Activated CD8-positive, alpha-beta T cell treated with anti-CD3 and anti-CD28 coated beads for 36 hours (primary cell): ENCODE measurements at regions not wholly inside any gene's neighbourhood (a gene's known extent, or its start where the extent isn't known, plus 50 kb on each side); places are given as distances from the start of the nearest gene placed in this dataset.

Experiments
- ATAC-seq: fragments of 200-7000 bp; cut with Tn5 transposase; one replicate; pipeline ENCODE4 v1.10.0; 2021; ENCODE audit warnings: mild to moderate bottlenecking, moderate library complexity
- CTCF ChIA-PET: fragments of 350-600 bp; sonication (Branson Sonifier 250); formaldehyde crosslinking; loops from one replicate; lab custom pipeline; 2021; ENCODE audit warnings: antibody characterized with exemption; lab: Charles Lee
- POLR2A ChIA-PET: fragments of 350-600 bp; sonication (Branson Sonifier 250); formaldehyde crosslinking; loops from one replicate; lab custom pipeline; 2021; ENCODE audit warnings: antibody characterized with exemption; lab: Charles Lee
- DNase-seq: peaks from one replicate; pipeline ENCODE4 v3.0.0-alpha.2; 2020
- H3K27ac Mint-ChIP-seq: one replicate; pipeline ENCODE4 v1.8.0; 2021; ENCODE audit warnings: mild to moderate bottlenecking, mixed read lengths
- H3K27me3 Mint-ChIP-seq: one replicate; pipeline ENCODE4 v1.8.0; 2021; ENCODE audit warnings: mixed read lengths
- H3K36me3 Mint-ChIP-seq: one replicate; pipeline ENCODE4 v1.8.0; 2021; ENCODE audit warnings: low read depth, mixed read lengths
- H3K4me1 Mint-ChIP-seq: one replicate; pipeline ENCODE4 v1.8.0; 2021; ENCODE audit warnings: low read depth, mixed read lengths
- H3K4me3 Mint-ChIP-seq: one replicate; pipeline ENCODE4 v1.8.0; 2021; ENCODE audit warnings: mild to moderate bottlenecking, moderate library complexity, mixed read lengths
- H3K9me3 Mint-ChIP-seq: one replicate; pipeline ENCODE4 v1.8.0; 2021; ENCODE audit warnings: mixed read lengths
- intact Hi-C: fragments of 100-400 bp; cut with micrococcal nuclease; formaldehyde crosslinking; loops from one replicate; pipeline ENCODE4 v1.10.0; 2022
- TF ChIP-seq, protein P1 (sequence below): fragments of 200-600 bp; IDR thresholded peaks from one replicate; pipeline ENCODE4 v1.8.0; 2022; ENCODE audit warnings: antibody characterized with exemption, mild to moderate bottlenecking

DNA sequence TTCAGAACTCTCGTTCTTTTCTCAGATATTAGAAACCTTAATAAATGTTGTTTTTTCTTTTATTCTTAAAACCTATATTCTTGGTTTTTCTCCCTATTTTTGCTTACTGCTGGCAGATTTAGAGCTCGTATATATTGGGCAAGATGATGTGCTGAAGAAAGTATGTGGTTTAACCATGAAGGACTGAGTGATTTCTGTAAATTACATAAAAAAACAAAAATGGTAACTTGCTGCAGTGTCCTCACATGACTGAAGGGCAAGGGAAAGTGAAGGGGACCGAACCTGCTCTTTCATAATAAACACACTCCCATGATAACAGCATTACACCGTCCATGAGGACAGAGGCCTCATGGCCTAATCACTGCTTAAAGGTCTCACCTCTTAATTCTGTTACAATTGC, 393.8 kb upstream of the ZNF608 start:
- TF ChIP-seq, protein P1, sequence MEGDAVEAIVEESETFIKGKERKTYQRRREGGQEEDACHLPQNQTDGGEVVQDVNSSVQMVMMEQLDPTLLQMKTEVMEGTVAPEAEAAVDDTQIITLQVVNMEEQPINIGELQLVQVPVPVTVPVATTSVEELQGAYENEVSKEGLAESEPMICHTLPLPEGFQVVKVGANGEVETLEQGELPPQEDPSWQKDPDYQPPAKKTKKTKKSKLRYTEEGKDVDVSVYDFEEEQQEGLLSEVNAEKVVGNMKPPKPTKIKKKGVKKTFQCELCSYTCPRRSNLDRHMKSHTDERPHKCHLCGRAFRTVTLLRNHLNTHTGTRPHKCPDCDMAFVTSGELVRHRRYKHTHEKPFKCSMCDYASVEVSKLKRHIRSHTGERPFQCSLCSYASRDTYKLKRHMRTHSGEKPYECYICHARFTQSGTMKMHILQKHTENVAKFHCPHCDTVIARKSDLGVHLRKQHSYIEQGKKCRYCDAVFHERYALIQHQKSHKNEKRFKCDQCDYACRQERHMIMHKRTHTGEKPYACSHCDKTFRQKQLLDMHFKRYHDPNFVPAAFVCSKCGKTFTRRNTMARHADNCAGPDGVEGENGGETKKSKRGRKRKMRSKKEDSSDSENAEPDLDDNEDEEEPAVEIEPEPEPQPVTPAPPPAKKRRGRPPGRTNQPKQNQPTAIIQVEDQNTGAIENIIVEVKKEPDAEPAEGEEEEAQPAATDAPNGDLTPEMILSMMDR: no peak
- ChIA-PET POLR2A (no interaction called here), CTCF (no interaction called here)
- intact Hi-C loops: no loop called here
- no peak for ATAC-seq
- no peak for DNase-seq
- Mint-ChIP-seq H3K4me3 (no peak overlapping the region), H3K36me3 (no peaks in the 10 kb centered on the region), H3K9me3 (no peaks in the 10 kb centered on the region), H3K27me3 (no peaks in the 10 kb centered on the region), H3K4me1 (no peaks in the 10 kb centered on the region), H3K27ac (no peak overlapping the region)

GRCh38 chr5:125140855-125141254, 394.4 kb upstream of the ZNF608 start:
- H3K27me3 Mint-ChIP-seq: no peaks in the 10 kb centered on the region
- ChIA-PET POLR2A (no interaction called here), CTCF (no interaction called here)
- H3K27ac Mint-ChIP-seq: no peak overlapping the region
- DNase-seq (no peak), ATAC-seq (no peak)
- TF ChIP-seq, protein P1: no peak
- H3K36me3 Mint-ChIP-seq: no peaks in the 10 kb centered on the region
- H3K4me3 Mint-ChIP-seq: no peak overlapping the region
- H3K4me1 Mint-ChIP-seq: no peaks in the 10 kb centered on the region
- no peaks in the 10 kb centered on the region for H3K9me3 Mint-ChIP-seq
- intact Hi-C loops: no loop called here

DNA sequence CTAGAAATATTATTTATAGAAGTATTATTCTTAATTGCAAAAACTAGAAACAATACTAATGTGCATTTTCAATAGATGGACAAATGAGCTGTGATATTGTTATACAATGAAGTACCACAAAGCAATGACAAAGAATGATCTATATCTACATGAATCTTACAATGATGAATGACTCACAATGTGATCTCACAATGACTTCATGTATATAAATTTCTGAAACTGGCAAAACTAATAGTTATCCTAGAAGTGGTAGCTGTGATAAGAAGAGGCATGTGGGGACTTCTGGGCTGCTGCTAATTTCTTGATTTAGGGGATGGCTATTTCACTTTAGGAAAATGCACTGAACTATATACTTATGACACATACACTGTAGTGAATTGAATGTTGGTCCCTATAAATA, 396.0 kb upstream of the ZNF608 start:
- no peaks in the 10 kb centered on the region for H3K4me1 Mint-ChIP-seq
- POLR2A ChIA-PET: no interaction called here
- intact Hi-C loops: no loop called here
- no peak overlapping the region for H3K4me3 Mint-ChIP-seq
- H3K27me3 Mint-ChIP-seq: no peaks in the 10 kb centered on the region
- TF ChIP-seq, protein P1: no peak
- ATAC-seq: no peak
- H3K27ac Mint-ChIP-seq: no peak overlapping the region
- H3K36me3 Mint-ChIP-seq: no peaks in the 10 kb centered on the region
- CTCF ChIA-PET: no interaction called here
- H3K9me3 Mint-ChIP-seq: no peaks in the 10 kb centered on the region
- DNase-seq: no peak

DNA sequence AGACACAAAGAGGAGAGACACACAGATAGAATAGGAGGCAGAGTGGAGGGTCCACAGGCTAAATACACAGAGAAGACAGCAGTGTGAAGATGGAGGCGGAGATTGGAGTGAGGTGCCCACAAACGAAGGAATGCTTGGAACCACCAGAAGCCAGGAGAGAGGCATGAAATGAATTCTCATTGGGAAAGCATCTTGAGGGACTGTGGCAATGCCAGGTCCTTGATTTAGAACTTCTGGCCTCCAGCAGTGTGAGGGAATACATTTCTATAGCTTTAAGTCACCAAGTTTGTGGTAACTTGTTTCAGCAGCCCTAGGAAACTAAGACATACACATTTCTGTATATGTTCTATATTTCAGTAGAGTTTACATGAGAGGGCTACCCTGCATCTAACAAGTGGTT, 396.6 kb upstream of the ZNF608 start:
- Mint-ChIP-seq H3K36me3 (no peaks in the 10 kb centered on the region), H3K9me3 (no peaks in the 10 kb centered on the region), H3K4me1 (no peaks in the 10 kb centered on the region), H3K27ac (no peak overlapping the region), H3K4me3 (no peak overlapping the region), H3K27me3 (no peaks in the 10 kb centered on the region)
- ChIA-PET CTCF (no interaction called here), POLR2A (no interaction called here)
- ATAC-seq (no peak), DNase-seq (no peak)
- intact Hi-C loops: no loop called here
- TF ChIP-seq, protein P1: no peak

DNA sequence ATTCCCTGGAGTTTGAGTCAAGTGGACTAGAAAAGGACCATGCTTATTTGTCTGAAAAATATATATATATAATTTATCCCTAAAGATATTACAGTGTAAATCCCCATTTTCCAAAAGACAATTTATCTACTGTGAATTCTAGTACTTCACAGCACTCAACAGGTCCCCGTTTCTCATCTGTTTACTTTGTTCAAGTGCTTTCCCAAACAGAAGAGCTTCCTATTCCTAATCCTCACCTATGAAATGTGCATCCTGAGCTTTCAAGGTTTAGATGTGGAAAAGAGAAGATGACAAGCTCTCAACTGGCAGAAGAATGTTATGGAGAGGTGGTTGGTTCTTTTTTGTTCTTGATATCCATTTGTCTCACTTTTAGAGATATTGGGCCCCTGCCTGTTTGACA, 401.6 kb upstream of the ZNF608 start:
- CTCF ChIA-PET: no interaction called here
- intact Hi-C loops: no loop called here
- H3K4me3 Mint-ChIP-seq: no peak overlapping the region
- H3K27ac Mint-ChIP-seq: no peak overlapping the region
- no peak for DNase-seq
- H3K27me3 Mint-ChIP-seq: no peaks in the 10 kb centered on the region
- ATAC-seq: no peak
- no peaks in the 10 kb centered on the region for H3K36me3 Mint-ChIP-seq
- no peaks in the 10 kb centered on the region for H3K4me1 Mint-ChIP-seq
- peaks cover 1% of the 10 kb centered on the region for H3K9me3 Mint-ChIP-seq
- POLR2A ChIA-PET: interaction anchor here (0.5 kb wide), 1 partner anchor 401 kb away, joined by 3 read pairs; no protein-coding TSS in a partner anchor
- TF ChIP-seq, protein P1: no peak
